GM12878 (cell line): ENCODE measurements at regions not wholly inside any gene's neighbourhood (a gene's known extent, or its start where the extent isn't known, plus 50 kb on each side); places are given as distances from the start of the nearest gene placed in this dataset.

Experiments used
- EGR1 ChIP-seq, 2 experiments: IDR thresholded peaks; 1 replicate in 1 of 2; 2 replicates in 1 of 2; pipeline ENCODE4 v1.6.1; 2011 to 2012; ENCODE audit warnings: low read depth in 2 of 2, low read length in 2 of 2, borderline replicate concordance in 1 of 2, mild to moderate bottlenecking in 1 of 2, moderate library complexity in 1 of 2
- ELK1 ChIP-seq: IDR thresholded peaks from 2 replicates; pipeline ENCODE4 v1.6.1; 2012; ENCODE audit warnings: low read depth, low read length, improper control_type of control experiment
- EP300 ChIP-seq, 2 experiments: fragments of 150-350 bp in 1 of 2; IDR thresholded peaks; 2 replicates each; pipeline ENCODE4 v1.6.1; 2011 to 2012; ENCODE audit warnings: low read depth in 2 of 2, low read length in 2 of 2, borderline replicate concordance in 1 of 2, improper control_type of control experiment in 1 of 2, inconsistent platforms in 1 of 2; ENCODE audit not compliant: control insufficient read depth in 1 of 2
- GATAD2B ChIP-seq: fragments of 450-650 bp; conservative IDR thresholded peaks from 2 replicates; pipeline ENCODE4 v1.6.1; 2017; ENCODE audit warnings: low read depth, mild to moderate bottlenecking, moderate library complexity
- IKZF1 ChIP-seq: fragments of 450-650 bp; conservative IDR thresholded peaks from 2 replicates; pipeline ENCODE4 v1.6.1; 2017; ENCODE audit warnings: antibody characterized with exemption, mild to moderate bottlenecking
- IRF4 ChIP-seq: IDR thresholded peaks from 2 replicates; pipeline ENCODE4 v1.6.1; 2011; ENCODE audit warnings: low read depth, low read length
- MEF2B ChIP-seq: fragments of 450-650 bp; IDR thresholded peaks from 2 replicates; pipeline ENCODE4 v1.6.1; 2018; ENCODE audit warnings: mild to moderate bottlenecking, moderate library complexity; ENCODE audit not compliant: partially characterized antibody, poor library complexity, severe bottlenecking
- NFIC ChIP-seq: IDR thresholded peaks from 2 replicates; pipeline ENCODE4 v1.6.1; 2012; ENCODE audit warnings: low read depth, mild to moderate bottlenecking, inconsistent platforms, low read length, moderate library complexity
- NFYB ChIP-seq: IDR thresholded peaks from 2 replicates; pipeline ENCODE4 v1.6.1; 2011; ENCODE audit warnings: low read depth, mild to moderate bottlenecking, low read length, improper control_type of control experiment, moderate library complexity; ENCODE audit not compliant: insufficient read depth
- RAD21 ChIP-seq: IDR thresholded peaks from 2 replicates; pipeline ENCODE4 v1.6.1; 2011; ENCODE audit warnings: mild to moderate bottlenecking, low read depth, low read length, moderate library complexity; ENCODE audit not compliant: insufficient read depth
- REST ChIP-seq: IDR thresholded peaks from 2 replicates; pipeline ENCODE4 v1.6.1; 2012; ENCODE audit warnings: mild to moderate bottlenecking, low read depth, low read length
- RUNX3 ChIP-seq: IDR thresholded peaks from 2 replicates; pipeline ENCODE4 v1.6.1; 2012; ENCODE audit warnings: low read length, inconsistent platforms
- SKIL ChIP-seq: fragments of 450-650 bp; IDR thresholded peaks from 2 replicates; pipeline ENCODE4 v1.6.1; 2017; ENCODE audit warnings: mild to moderate bottlenecking, low read depth, inconsistent platforms; ENCODE audit not compliant: poor library complexity, severe bottlenecking
- SREBF2 ChIP-seq: IDR thresholded peaks from 2 replicates; pipeline ENCODE4 v1.6.1; 2012; ENCODE audit warnings: mild to moderate bottlenecking, low read length
- STAT1 ChIP-seq: fragments of 450-650 bp; conservative IDR thresholded peaks from 2 replicates; pipeline ENCODE4 v1.6.1; 2014; ENCODE audit warnings: antibody characterized with exemption, mild to moderate bottlenecking
- TAF1 ChIP-seq: IDR thresholded peaks from 2 replicates; pipeline ENCODE4 v1.6.1; 2011; ENCODE audit warnings: mild to moderate bottlenecking, low read depth, low read length, borderline replicate concordance
- TCF12 ChIP-seq: IDR thresholded peaks from 2 replicates; pipeline ENCODE4 v1.6.1; 2011; ENCODE audit warnings: low read depth, mild to moderate bottlenecking, low read length
- TCF3 ChIP-seq: IDR thresholded peaks from 2 replicates; pipeline ENCODE4 v1.6.1; 2012; ENCODE audit warnings: low read depth, mild to moderate bottlenecking, low read length, borderline replicate concordance; ENCODE audit not compliant: insufficient read depth
- ZNF592 ChIP-seq: fragments of 450-650 bp; IDR thresholded peaks from 2 replicates; pipeline ENCODE4 v1.6.1; 2017; ENCODE audit warnings: mild to moderate bottlenecking, moderate library complexity

GRCh38 chrX:44596277-44596676 is 53.6 kb upstream of the FUNDC1 start (continued):
- TF ChIP-seq SKIL (peak; percentile 60), EP300 (IDR thresholded peaks at IDR 0.05; ENCODE audit: borderline replicate concordance in 1 of 2, control insufficient read depth in 1 of 2, low read depth in 2 of 2, low read length in 2 of 2) (peak; percentile 51 to 84; a peak in 3 of 4 replicates), GATAD2B (0 out of 2 replicates have a peak, but pooled peaks have one; percentile 45), TCF12 (no peak), EGR1 (IDR thresholded peaks at IDR 0.05; ENCODE audit: borderline replicate concordance in 1 of 2, low read depth in 2 of 2, low read length in 2 of 2) (no peak), TAF1 (no peak), SREBF2 (no peak), REST (no peak), ZNF592 (no peak), NFYB (no peak), STAT1 (no peak), ELK1 (no peak), IRF4 (peak; percentile 37; the same call in 1 of the 2 replicates), MEF2B (peak; percentile 47), RUNX3 (peak; percentile 54), IKZF1 (peak; percentile 79), RAD21 (no peak), TCF3 (no peak), NFIC (no peak)
